NT2/D1 (cell line): ENCODE measurements at regions not wholly inside any gene's neighbourhood (a gene's known extent, or its start where the extent isn't known, plus 50 kb on each side); places are given as distances from the start of the nearest gene placed in this dataset.

Experiments used
- SUZ12 ChIP-seq: IDR thresholded peaks from 2 replicates; pipeline ENCODE4 v1.6.1; 2011; ENCODE audit not compliant: insufficient read length, insufficient read depth; ENCODE audit errors: extremely low read depth
- YY1 ChIP-seq: IDR thresholded peaks from 2 replicates; pipeline ENCODE4 v1.6.1; 2011; ENCODE audit not compliant: insufficient read length, insufficient read depth
- ZNF274 ChIP-seq: IDR thresholded peaks from 2 replicates; pipeline ENCODE4 v1.6.1; 2011; ENCODE audit warnings: mild to moderate bottlenecking, low read depth, low read length

DNA sequence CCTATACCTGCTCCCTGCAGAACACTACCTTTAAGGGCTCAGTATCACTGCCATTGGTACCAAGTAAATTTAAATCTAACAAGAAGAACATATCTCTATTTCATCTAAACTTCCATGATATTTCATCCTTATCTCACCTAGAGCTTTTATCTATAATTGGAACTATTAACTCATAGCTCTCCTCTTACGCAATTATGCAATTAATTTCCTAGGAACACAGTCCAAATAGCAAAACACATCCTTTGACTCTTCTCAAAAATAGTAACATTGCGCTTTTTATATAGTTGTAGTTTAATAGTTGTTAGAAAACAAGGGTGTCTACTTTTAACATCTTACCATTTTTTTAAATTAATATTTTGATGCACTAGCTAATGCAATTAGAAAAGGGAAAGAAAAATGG lies 986.8 kb upstream of the SLC35B3 start:
- TF ChIP-seq ZNF274 (no peak), YY1 (no peak), SUZ12 (no peak)
